ENCODE measurements at regions not wholly inside any gene's neighbourhood (a gene's known extent, or its start where the extent isn't known, plus 50 kb on each side); places are given as distances from the start of the nearest gene placed in this dataset.

GRCh38 chr20:40953856-40954255, 74.8 kb upstream of the TOP1 start:
- no peak overlapping the region for H3K4me2 ChIP-seq (ENCODE audit: low read depth, low read length)
- ChIA-PET CTCF (ENCODE audit: low intra/inter-chr PET ratio, low total read pairs) (no interaction called here), POLR2A (no interaction called here)
- no peak overlapping the region for H3K27ac ChIP-seq (ENCODE audit: extremely low read length, insufficient read depth, low read length)
- BruUV-seq (replicated peaks): no TSS peak
- 61% methylated on average over 5 of the region's 5 CpGs for WGBS (ENCODE audit: low lambda C conversion rate)
- H3K9ac ChIP-seq (ENCODE audit: insufficient read depth, low read depth, low read length): no peak overlapping the region
- in situ Hi-C loops (cut with HindIII; ENCODE audit: extremely low pct_ligation_motif_present, low pct_unique_long_range_greater_than_20kb) (no loop called here), intact Hi-C loops (cut with micrococcal nuclease; ENCODE audit: unreplicated experiment) (no loop called here)
- FAIRE-seq: no peak
- H3K79me2 ChIP-seq (ENCODE audit: insufficient read depth, low read length): no peaks in the 10 kb centered on the region
- H3K9me3 ChIP-seq (ENCODE audit: low read length): no peaks in the 10 kb centered on the region
- TF ChIP-seq RXRA (CRISPR knock-in tag; IDR thresholded peaks at IDR 0.05) (no peak), ZNF530 (CRISPR knock-in tag; IDR thresholded peaks at IDR 0.05; ENCODE audit: low read depth) (no peak), HDAC2 (CRISPR knock-in tag; IDR thresholded peaks at IDR 0.05) (no peak), ZBTB7B (CRISPR knock-in tag; IDR thresholded peaks at IDR 0.05) (no peak)
- peaks cover 0 to 4% of the 10 kb centered on the region in 2 experiments; a peak in 1 of 5 replicates for H3K27me3 ChIP-seq (ENCODE audit: control insufficient read depth in 1 of 2, insufficient read depth in 2 of 2, low read length in 2 of 2)
- H2AFZ ChIP-seq (ENCODE audit: low read length): no peak overlapping the region
- H4K20me1 ChIP-seq (ENCODE audit: insufficient read depth, low read length): no peaks in the 10 kb centered on the region
- H3K4me3 ChIP-seq (replicated peaks in 1 of 3; ENCODE audit: insufficient read depth in 1 of 3, low read depth in 2 of 3, low read length in 3 of 3): no peak overlapping the region
- no peak for DNase-seq (ENCODE audit: low spot score)
- no peak for ATAC-seq
- H3K36me3 ChIP-seq (replicated peaks in 1 of 2; ENCODE audit: control insufficient read depth in 1 of 2, insufficient read depth in 2 of 2, low read length in 2 of 2): no peaks in the 10 kb centered on the region
- no peaks in the 10 kb centered on the region for H3K4me1 ChIP-seq (ENCODE audit: insufficient read depth, low read length)

GRCh38 chr20:40954521-40955165, 74.0 kb upstream of the TOP1 start:
- Histone ChIP-seq H3K79me2 (ENCODE audit: insufficient read depth, low read length) (no peaks in the 10 kb centered on the region), H3K36me3 (replicated peaks in 1 of 2; ENCODE audit: control insufficient read depth in 1 of 2, insufficient read depth in 2 of 2, low read length in 2 of 2) (no peaks in the 10 kb centered on the region), H3K4me1 (ENCODE audit: insufficient read depth, low read length) (no peaks in the 10 kb centered on the region), H2AFZ (ENCODE audit: low read length) (no peak overlapping the region), H3K4me3 (replicated peaks in 1 of 3; ENCODE audit: insufficient read depth in 1 of 3, low read depth in 2 of 3, low read length in 3 of 3) (no peak overlapping the region), H3K27ac (ENCODE audit: extremely low read length, insufficient read depth, low read length) (no peak overlapping the region), H3K4me2 (ENCODE audit: low read depth, low read length) (no peak overlapping the region), H3K27me3 (ENCODE audit: control insufficient read depth in 1 of 2, insufficient read depth in 2 of 2, low read length in 2 of 2) (peaks cover 0 to 4% of the 10 kb centered on the region in 2 experiments; a peak in 1 of 5 replicates), H4K20me1 (ENCODE audit: insufficient read depth, low read length) (no peaks in the 10 kb centered on the region), H3K9me3 (ENCODE audit: low read length) (no peaks in the 10 kb centered on the region), H3K9ac (ENCODE audit: insufficient read depth, low read depth, low read length) (no peak overlapping the region)
- FAIRE-seq (no peak), ATAC-seq (no peak), DNase-seq (ENCODE audit: low spot score) (no peak)
- in situ Hi-C loops (cut with HindIII; ENCODE audit: extremely low pct_ligation_motif_present, low pct_unique_long_range_greater_than_20kb): no loop called here
- no TSS peak for BruUV-seq (replicated peaks)
- TF ChIP-seq SIN3A (IDR thresholded peaks at IDR 0.05; ENCODE audit: borderline replicate concordance, low read depth, low read length): no peak
- no peak for TF ChIP-seq ZNF543 (CRISPR knock-in tag; IDR thresholded peaks at IDR 0.05)
- TF ChIP-seq DRAP1 (CRISPR knock-in tag; IDR thresholded peaks at IDR 0.05): no peak
- no peak for TF ChIP-seq NFYC (CRISPR knock-in tag; IDR thresholded peaks at IDR 0.05)
- TF ChIP-seq DMTF1 (CRISPR knock-in tag; IDR thresholded peaks at IDR 0.05): no peak
- TF ChIP-seq NPAS2 (CRISPR knock-in tag; IDR thresholded peaks at IDR 0.05; ENCODE audit: borderline replicate concordance): no peak
- no peak for TF ChIP-seq ZUFSP (CRISPR knock-in tag; IDR thresholded peaks at IDR 0.05; ENCODE audit: borderline replicate concordance)
- TF ChIP-seq ZNF644 (CRISPR knock-in tag; IDR thresholded peaks at IDR 0.05; ENCODE audit: low read depth): no peak
- intact Hi-C loops (cut with micrococcal nuclease; ENCODE audit: unreplicated experiment): no loop called here
- ChIA-PET POLR2A (no interaction called here), CTCF (ENCODE audit: low intra/inter-chr PET ratio, low total read pairs) (no interaction called here)
- WGBS (ENCODE audit: low lambda C conversion rate): 29% methylated on average over 10 of the region's 10 CpGs
